DOHH2 (cell line): ENCODE measurements at regions not wholly inside any gene's neighbourhood (a gene's known extent, or its start where the extent isn't known, plus 50 kb on each side); places are given as distances from the start of the nearest gene placed in this dataset.
A peak's percentile ranks its signal among the peaks of the same experiment; 100 is the strongest.
"Not testable (repeated sequence)": the region's sequence is repeated elsewhere in the genome, so short reads cannot be mapped to it uniquely, and the experiment has no call there.

ENCODE experiments used
- H3F3A ChIP-seq: fragments of 200-600 bp; sonication (generic), shearing (Covaris generic); 2 replicates; pipeline ENCODE4 v1.6.0; 2016; ENCODE audit warnings: antibody characterized with exemption, mild to moderate bottlenecking; ENCODE audit not compliant: control insufficient read depth, insufficient read depth
- H3K27ac ChIP-seq: fragments of 200-600 bp; sonication (generic); 2 replicates; pipeline ENCODE4 v1.5.1; 2014; ENCODE audit warnings: low read depth, mild to moderate bottlenecking, low read length, moderate library complexity
- H3K27me3 ChIP-seq: fragments of 200-600 bp; sonication (generic); 2 replicates; pipeline ENCODE4 v1.6.1; 2014; ENCODE audit warnings: mild to moderate bottlenecking, low read length, mixed read lengths; ENCODE audit not compliant: control insufficient read depth
- H3K36me3 ChIP-seq: fragments of 200-600 bp; sonication (generic); 2 replicates; pipeline ENCODE4 v1.6.1; 2014; ENCODE audit warnings: mild to moderate bottlenecking, low read length, moderate library complexity, mixed read lengths; ENCODE audit not compliant: control insufficient read depth
- H3K4me1 ChIP-seq: fragments of 200-600 bp; sonication (generic); 2 replicates; pipeline ENCODE4 v1.6.1; 2014; ENCODE audit warnings: mild to moderate bottlenecking, low read length, mixed read lengths; ENCODE audit not compliant: control insufficient read depth
- H3K4me2 ChIP-seq: fragments of 200-600 bp; sonication (generic); 2 replicates; pipeline ENCODE4 v1.6.0; 2014; ENCODE audit warnings: mild to moderate bottlenecking, low read length, moderate library complexity
- H3K4me3 ChIP-seq: fragments of 200-600 bp; sonication (generic); 2 replicates; pipeline ENCODE4 v1.5.1; 2014; ENCODE audit warnings: mild to moderate bottlenecking, low read length, mixed read lengths
- H3K79me2 ChIP-seq: fragments of 200-600 bp; sonication (generic); 2 replicates; pipeline ENCODE4 v1.6.1; 2014; ENCODE audit warnings: mild to moderate bottlenecking, low read length, mixed read lengths; ENCODE audit not compliant: control insufficient read depth
- H3K9me2 ChIP-seq: fragments of 200-600 bp; sonication (generic); replicated peaks from 2 replicates; pipeline ENCODE4 v1.6.1; 2014; ENCODE audit warnings: mild to moderate bottlenecking, low read length, mixed read lengths; ENCODE audit not compliant: control insufficient read depth
- H3K9me3 ChIP-seq: fragments of 200-600 bp; sonication (generic); 2 replicates; pipeline ENCODE4 v1.6.1; 2014; ENCODE audit warnings: antibody characterized with exemption, low read length, mixed read lengths; ENCODE audit not compliant: control insufficient read depth, insufficient read depth
- H4K20me1 ChIP-seq: fragments of 200-600 bp; sonication (generic); 2 replicates; pipeline ENCODE4 v1.6.0; 2014; ENCODE audit warnings: low read depth, mild to moderate bottlenecking, antibody characterized with exemption, low read length, moderate library complexity; ENCODE audit not compliant: control insufficient read depth, insufficient read depth
- EZH2phosphoT487 ChIP-seq: fragments of 200-600 bp; sonication (generic); IDR thresholded peaks from 2 replicates; pipeline ENCODE4 v1.6.1; 2017; ENCODE audit warnings: borderline replicate concordance, mild to moderate bottlenecking, antibody characterized with exemption, low read length, moderate library complexity, mixed read lengths
- TF ChIP-seq, protein P1 (sequence below): fragments of 200-600 bp; sonication (generic); IDR thresholded peaks from one replicate; pipeline ENCODE4 v1.5.1; 2014; ENCODE audit warnings: antibody characterized with exemption, mild to moderate bottlenecking, low read depth, low read length; ENCODE audit not compliant: poor library complexity, severe bottlenecking

GRCh38 chr15:81885135-81885534 lies 160.7 kb downstream of the MEX3B start:
- no peaks in the 10 kb centered on the region for H3K36me3 ChIP-seq
- no peaks in the 10 kb centered on the region for H3F3A ChIP-seq
- H3K9me2 ChIP-seq: no peaks in the 10 kb centered on the region
- no peak overlapping the region for H3K4me3 ChIP-seq
- H3K79me2 ChIP-seq: no peaks in the 10 kb centered on the region
- H3K27ac ChIP-seq: no peak overlapping the region
- H4K20me1 ChIP-seq: no peaks in the 10 kb centered on the region
- no peak overlapping the region for H3K4me2 ChIP-seq
- H3K27me3 ChIP-seq: no peaks in the 10 kb centered on the region
- no peaks in the 10 kb centered on the region for H3K9me3 ChIP-seq
- H3K4me1 ChIP-seq: peaks cover 12% of the 10 kb centered on the region
- TF ChIP-seq, protein P1, sequence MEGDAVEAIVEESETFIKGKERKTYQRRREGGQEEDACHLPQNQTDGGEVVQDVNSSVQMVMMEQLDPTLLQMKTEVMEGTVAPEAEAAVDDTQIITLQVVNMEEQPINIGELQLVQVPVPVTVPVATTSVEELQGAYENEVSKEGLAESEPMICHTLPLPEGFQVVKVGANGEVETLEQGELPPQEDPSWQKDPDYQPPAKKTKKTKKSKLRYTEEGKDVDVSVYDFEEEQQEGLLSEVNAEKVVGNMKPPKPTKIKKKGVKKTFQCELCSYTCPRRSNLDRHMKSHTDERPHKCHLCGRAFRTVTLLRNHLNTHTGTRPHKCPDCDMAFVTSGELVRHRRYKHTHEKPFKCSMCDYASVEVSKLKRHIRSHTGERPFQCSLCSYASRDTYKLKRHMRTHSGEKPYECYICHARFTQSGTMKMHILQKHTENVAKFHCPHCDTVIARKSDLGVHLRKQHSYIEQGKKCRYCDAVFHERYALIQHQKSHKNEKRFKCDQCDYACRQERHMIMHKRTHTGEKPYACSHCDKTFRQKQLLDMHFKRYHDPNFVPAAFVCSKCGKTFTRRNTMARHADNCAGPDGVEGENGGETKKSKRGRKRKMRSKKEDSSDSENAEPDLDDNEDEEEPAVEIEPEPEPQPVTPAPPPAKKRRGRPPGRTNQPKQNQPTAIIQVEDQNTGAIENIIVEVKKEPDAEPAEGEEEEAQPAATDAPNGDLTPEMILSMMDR: no peak
- TF ChIP-seq EZH2phosphoT487: no peak

- Histone ChIP-seq H3K9me3 (no peaks in the 10 kb centered on the region), H3K79me2 (no peaks in the 10 kb centered on the region), H3F3A (no peaks in the 10 kb centered on the region), H3K4me2 (no peak overlapping the region), H3K9me2 (no peaks in the 10 kb centered on the region), H3K27ac (no peak overlapping the region), H3K27me3 (no peaks in the 10 kb centered on the region), H3K36me3 (no peaks in the 10 kb centered on the region), H4K20me1 (no peaks in the 10 kb centered on the region), H3K4me3 (no peak overlapping the region), H3K4me1 (peaks cover 22% of the 10 kb centered on the region)
- no peak for TF ChIP-seq EZH2phosphoT487
- TF ChIP-seq, protein P1: no peak
Measured at GRCh38 chr15:81882504-81882903, 163.3 kb downstream of the MEX3B start.

DNA sequence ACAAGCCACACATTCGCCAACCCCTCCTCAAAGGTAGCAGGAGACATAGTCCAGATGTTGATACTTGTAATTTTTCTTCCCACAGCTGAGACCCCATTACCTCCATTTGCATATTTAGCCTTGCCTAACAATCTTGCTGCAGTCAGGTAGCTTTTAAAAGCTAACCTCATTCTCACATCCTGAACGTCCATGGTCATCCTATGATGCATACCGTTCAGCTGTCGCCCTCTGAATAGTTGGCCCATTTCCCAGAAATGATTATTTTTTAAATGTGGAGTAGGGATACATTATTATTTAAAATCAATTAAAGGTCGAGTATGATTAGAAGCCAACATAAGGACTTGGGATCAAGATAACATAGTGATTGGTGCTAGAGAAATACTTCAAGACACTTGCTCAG lies 165.0 kb downstream of the MEX3B start:
- Histone ChIP-seq H3K9me3 (no peaks in the 10 kb centered on the region), H3K36me3 (no peaks in the 10 kb centered on the region), H3K4me1 (peaks cover 22% of the 10 kb centered on the region), H3K27me3 (no peaks in the 10 kb centered on the region), H4K20me1 (no peaks in the 10 kb centered on the region), H3K4me3 (0 out of 2 replicates have a peak overlapping the region, but pooled peaks have one; percentile 1), H3F3A (no peaks in the 10 kb centered on the region), H3K4me2 (peak overlapping the region; percentile 25; the same call in 1 of the 2 replicates), H3K27ac (no peak overlapping the region), H3K9me2 (no peaks in the 10 kb centered on the region), H3K79me2 (no peaks in the 10 kb centered on the region)
- TF ChIP-seq, protein P1: no peak
- no peak for TF ChIP-seq EZH2phosphoT487

GRCh38 chr15:81880314-81880713 lies 165.5 kb downstream of the MEX3B start:
- H3K9me2 ChIP-seq: no peaks in the 10 kb centered on the region
- no peaks in the 10 kb centered on the region for H3K36me3 ChIP-seq
- no peaks in the 10 kb centered on the region for H3F3A ChIP-seq
- no peaks in the 10 kb centered on the region for H3K9me3 ChIP-seq
- H4K20me1 ChIP-seq: no peaks in the 10 kb centered on the region
- peak overlapping the region; percentile 25 for H3K4me2 ChIP-seq
- H3K27ac ChIP-seq: no peak overlapping the region
- H3K4me3 ChIP-seq: 0 out of 2 replicates have a peak overlapping the region, but pooled peaks have one; percentile 1
- peaks cover 22% of the 10 kb centered on the region for H3K4me1 ChIP-seq
- H3K79me2 ChIP-seq: no peaks in the 10 kb centered on the region
- TF ChIP-seq EZH2phosphoT487: no peak
- TF ChIP-seq, protein P1: no peak
- H3K27me3 ChIP-seq: no peaks in the 10 kb centered on the region

- not testable (repeated sequence) for H3K27me3 ChIP-seq, H3K4me2 ChIP-seq, H3K9me3 ChIP-seq, H3F3A ChIP-seq, H3K4me3 ChIP-seq, H3K36me3 ChIP-seq, H3K27ac ChIP-seq, H4K20me1 ChIP-seq, H3K9me2 ChIP-seq, H3K79me2 ChIP-seq
- peaks cover 15% of the 10 kb centered on the region for H3K4me1 ChIP-seq
Measured at GRCh38 chr15:81875717-81876116, 170.1 kb downstream of the MEX3B start.
